H9 (cell line): ENCODE measurements at regions not wholly inside any gene's neighbourhood (a gene's known extent, or its start where the extent isn't known, plus 50 kb on each side); places are given as distances from the start of the nearest gene placed in this dataset.

Source experiments
- DNase-seq: peaks from one replicate; pipeline ENCODE4 v3.0.0-alpha.2; 2017
- H2AFZ ChIP-seq: one replicate; pipeline ENCODE4 v1.6.1; 2013; ENCODE audit warnings: mild to moderate bottlenecking, low read length, control low read depth, moderate library complexity
- H2AK5ac ChIP-seq: 2 replicates; pipeline ENCODE4 v1.6.1; 2013; ENCODE audit warnings: low read length, control low read depth, mixed read lengths; ENCODE audit not compliant: insufficient read length
- H2BK120ac ChIP-seq: one replicate; pipeline ENCODE4 v1.6.1; 2013; ENCODE audit warnings: low read depth, mild to moderate bottlenecking, low read length, control low read depth, inconsistent platforms; ENCODE audit not compliant: poor library complexity, severe bottlenecking
- H2BK12ac ChIP-seq: 2 replicates; pipeline ENCODE4 v1.6.1; 2013; ENCODE audit warnings: low read length, control low read depth, mixed read lengths, low read depth; ENCODE audit not compliant: insufficient read length
- H2BK15ac ChIP-seq: 2 replicates; pipeline ENCODE4 v1.6.1; 2013; ENCODE audit warnings: low read depth, low read length, control low read depth
- H2BK20ac ChIP-seq: one replicate; pipeline ENCODE4 v1.6.1; 2013; ENCODE audit warnings: low read depth, mild to moderate bottlenecking, low read length, control low read depth, inconsistent platforms; ENCODE audit not compliant: poor library complexity, severe bottlenecking
- H2BK5ac ChIP-seq: 2 replicates; pipeline ENCODE4 v1.6.1; 2013; ENCODE audit warnings: low read length, control low read depth, mixed read lengths; ENCODE audit not compliant: insufficient read length
- H3K14ac ChIP-seq: 2 replicates; pipeline ENCODE4 v1.6.1; 2013; ENCODE audit warnings: low read length, control low read depth; ENCODE audit not compliant: insufficient read depth
- H3K18ac ChIP-seq: 2 replicates; pipeline ENCODE4 v1.6.1; 2013; ENCODE audit warnings: low read depth, mild to moderate bottlenecking, mixed read lengths, low read length, control low read depth; ENCODE audit not compliant: insufficient read length
- H3K23ac ChIP-seq: 2 replicates; pipeline ENCODE4 v1.6.1; 2013; ENCODE audit warnings: low read length, control low read depth, mixed read lengths, low read depth; ENCODE audit not compliant: insufficient read length
- H3K23me2 ChIP-seq: 2 replicates; pipeline ENCODE4 v1.6.1; 2013; ENCODE audit warnings: low read depth, mild to moderate bottlenecking, mixed read lengths, low read length, control low read depth; ENCODE audit not compliant: insufficient read length, poor library complexity, severe bottlenecking
- H3K27ac ChIP-seq: 2 replicates; pipeline ENCODE4 v1.5.1; 2013; ENCODE audit warnings: low read length, control low read depth, mixed read lengths, low read depth; ENCODE audit not compliant: insufficient read length
- H3K27me3 ChIP-seq: 2 replicates; pipeline ENCODE4 v1.6.1; 2013; ENCODE audit warnings: low read length, control low read depth, inconsistent platforms; ENCODE audit not compliant: insufficient read depth
- H3K4ac ChIP-seq: 2 replicates; pipeline ENCODE4 v1.6.1; 2013; ENCODE audit warnings: low read depth, mild to moderate bottlenecking, control low read depth, inconsistent platforms, low read length, moderate library complexity
- H3K4me1 ChIP-seq: 2 replicates; pipeline ENCODE4 v1.6.1; 2013; ENCODE audit warnings: low read length, control low read depth, inconsistent platforms; ENCODE audit not compliant: insufficient read depth
- H3K4me2 ChIP-seq: 2 replicates; pipeline ENCODE4 v1.6.1; 2013; ENCODE audit warnings: low read length, control low read depth, mixed read lengths; ENCODE audit not compliant: insufficient read length, insufficient read depth
- H3K56ac ChIP-seq: 2 replicates; pipeline ENCODE4 v1.6.1; 2013; ENCODE audit warnings: low read depth, mild to moderate bottlenecking, mixed read lengths, low read length, control low read depth; ENCODE audit not compliant: insufficient read length
- H3K79me1 ChIP-seq: 2 replicates; pipeline ENCODE4 v1.6.1; 2013; ENCODE audit warnings: low read depth, mild to moderate bottlenecking, moderate library complexity, low read length, control low read depth, inconsistent platforms; ENCODE audit not compliant: insufficient read depth, poor library complexity, severe bottlenecking
- H3K79me2 ChIP-seq: 2 replicates; pipeline ENCODE4 v1.6.1; 2013; ENCODE audit warnings: low read length, control low read depth, inconsistent platforms; ENCODE audit not compliant: insufficient read depth
- H3K9ac ChIP-seq: 2 replicates; pipeline ENCODE4 v1.6.1; 2013; ENCODE audit warnings: low read length, control low read depth, mixed read lengths; ENCODE audit not compliant: insufficient read length; ENCODE audit errors: extremely low read depth
- H3K9me3 ChIP-seq: one replicate; pipeline ENCODE4 v1.6.1; 2013; ENCODE audit warnings: low read depth, low read length, inconsistent platforms; ENCODE audit not compliant: control insufficient read depth
- H3T11ph ChIP-seq: one replicate; pipeline ENCODE4 v1.6.1; 2013; ENCODE audit warnings: mild to moderate bottlenecking, low read length, control low read depth, inconsistent platforms
- H4K20me1 ChIP-seq: one replicate; pipeline ENCODE4 v1.6.1; 2013; ENCODE audit not compliant: control insufficient read depth, insufficient read length, insufficient read depth
- H4K5ac ChIP-seq: 2 replicates; pipeline ENCODE4 v1.6.1; 2013; ENCODE audit warnings: low read depth, mild to moderate bottlenecking, mixed read lengths, low read length, control low read depth; ENCODE audit not compliant: insufficient read length
- H4K8ac ChIP-seq: replicated peaks from 2 replicates; pipeline ENCODE4 v1.6.1; 2013; ENCODE audit warnings: low read length, control low read depth, mixed read lengths, low read depth; ENCODE audit not compliant: insufficient read length
- H4K91ac ChIP-seq: 2 replicates; pipeline ENCODE4 v1.6.1; 2013; ENCODE audit warnings: low read depth, mild to moderate bottlenecking, moderate library complexity, mixed read lengths, low read length, control low read depth; ENCODE audit not compliant: insufficient read length
- H3K27ac Mint-ChIP-seq, 3 experiments: 2 replicates in 2 of 3; 3 replicates in 1 of 3; pipeline ENCODE4 v1.8.0; 2020 to 2021; ENCODE audit warnings: mixed read lengths in 3 of 3, mild to moderate bottlenecking in 1 of 3, moderate library complexity in 1 of 3
- H3K27me3 Mint-ChIP-seq: 2 replicates; pipeline ENCODE4 v1.8.0; 2021; ENCODE audit warnings: low read depth, mild to moderate bottlenecking, moderate library complexity, mixed read lengths
- H3K36me3 Mint-ChIP-seq, 3 experiments: 2 replicates in 2 of 3; 3 replicates in 1 of 3; pipeline ENCODE4 v1.8.0; 2020 to 2021; ENCODE audit warnings: low read depth in 3 of 3, mixed read lengths in 3 of 3; ENCODE audit not compliant: insufficient read depth in 1 of 3
- H3K4me1 Mint-ChIP-seq, 2 experiments: 2 replicates each; pipeline ENCODE4 v1.8.0; 2020; ENCODE audit warnings: mixed read lengths in 2 of 2
- H3K4me3 Mint-ChIP-seq, 2 experiments: 2 replicates in 1 of 2; 3 replicates in 1 of 2; pipeline ENCODE4 v1.8.0; 2020 to 2021; ENCODE audit warnings: mild to moderate bottlenecking in 2 of 2, mixed read lengths in 2 of 2, moderate library complexity in 1 of 2
- H3K9me3 Mint-ChIP-seq, 2 experiments: 2 replicates in 1 of 2; 3 replicates in 1 of 2; pipeline ENCODE4 v1.8.0; 2020; ENCODE audit warnings: mild to moderate bottlenecking in 2 of 2, mixed read lengths in 2 of 2, moderate library complexity in 1 of 2
- WGBS: extraction: QIAGEN DNeasy Blood & Tissue Kit; methylation state at CpG from one replicate; pipeline ENCODE4 v1.1.7; 2013; ENCODE audit warnings: missing lambda C conversion rate, low lambda C conversion rate, mixed read lengths; ENCODE audit not compliant: insufficient read length; ENCODE audit errors: extremely low coverage; 5-methylcytosine and 5-hydroxymethylcytosine counted together
- TF ChIP-seq, protein P1 (sequence below): fragments of 200-600 bp; sonication (generic); conservative IDR thresholded peaks from 3 replicates; pipeline ENCODE4 v1.8.0; 2021; ENCODE audit warnings: antibody characterized with exemption, mild to moderate bottlenecking

DNA sequence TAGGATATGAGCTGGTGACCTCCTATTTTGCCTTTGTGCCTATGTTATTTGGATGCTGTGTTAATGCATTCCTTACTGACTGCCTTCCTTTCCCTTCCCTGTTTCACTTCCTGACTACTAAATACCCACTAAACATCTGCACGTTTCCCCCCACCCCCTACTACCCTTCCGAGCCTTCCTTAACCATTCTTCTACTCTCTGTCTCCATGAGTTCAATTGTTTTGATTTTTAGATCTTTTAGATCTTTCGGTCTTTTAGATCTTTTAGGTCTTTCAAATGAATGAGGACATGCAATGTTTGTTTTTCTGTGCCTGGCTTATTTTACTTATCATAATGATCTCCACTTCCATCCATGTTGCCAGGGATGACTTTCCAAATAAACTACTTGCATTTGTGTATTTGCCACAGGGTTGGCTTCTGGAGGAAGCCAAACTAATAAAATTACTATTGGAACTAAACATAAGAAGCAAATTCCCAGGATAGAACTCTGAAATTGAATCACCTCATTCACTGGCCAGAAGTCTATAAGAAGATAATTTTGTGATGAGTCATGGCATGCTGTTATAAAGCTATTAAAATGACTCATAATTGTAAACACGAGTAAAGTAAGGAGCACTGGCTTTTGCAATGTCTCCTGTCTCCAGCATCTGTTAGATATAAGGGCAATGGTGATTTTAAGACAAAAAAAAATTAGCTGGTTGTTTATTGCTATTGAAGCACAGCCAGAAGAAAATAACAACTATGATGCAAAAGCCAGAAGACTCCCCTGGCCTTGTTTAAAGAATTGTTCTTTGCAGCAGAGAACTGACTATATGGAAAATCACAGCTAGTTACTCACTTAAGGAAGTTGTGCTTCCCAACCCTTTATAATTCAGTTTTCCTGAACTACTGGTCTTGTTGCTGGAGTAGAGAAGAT is 586.3 kb downstream of the LRFN5 start:
- H3K36me3 Mint-ChIP-seq = no peaks in the 10 kb centered on the region
- Histone ChIP-seq H2BK20ac (no peak overlapping the region), H4K91ac (no peak overlapping the region), H2BK120ac (no peak overlapping the region), H3K9ac (no peak overlapping the region), H4K8ac (no peak overlapping the region), H4K5ac (no peak overlapping the region), H3K23me2 (no peaks in the 10 kb centered on the region), H2AFZ (no peak overlapping the region), H3K4me1 (no peaks in the 10 kb centered on the region; the same call in 1 of the 2 replicates), H2BK12ac (no peak overlapping the region), H3K18ac (no peak overlapping the region), H3K23ac (no peak overlapping the region), H3K79me1 (no peaks in the 10 kb centered on the region), H2BK15ac (no peak overlapping the region), H2AK5ac (no peak overlapping the region), H3K27ac (no peak overlapping the region), H3K4me2 (no peak overlapping the region), H3K14ac (no peak overlapping the region), H3K9me3 (no peaks in the 10 kb centered on the region), H3T11ph (no peak overlapping the region), H3K27me3 (no peaks in the 10 kb centered on the region), H3K4ac (no peak overlapping the region), H2BK5ac (no peak overlapping the region), H3K79me2 (no peaks in the 10 kb centered on the region), H4K20me1 (no peaks in the 10 kb centered on the region), H3K56ac (no peak overlapping the region)
- TF ChIP-seq, protein P1, sequence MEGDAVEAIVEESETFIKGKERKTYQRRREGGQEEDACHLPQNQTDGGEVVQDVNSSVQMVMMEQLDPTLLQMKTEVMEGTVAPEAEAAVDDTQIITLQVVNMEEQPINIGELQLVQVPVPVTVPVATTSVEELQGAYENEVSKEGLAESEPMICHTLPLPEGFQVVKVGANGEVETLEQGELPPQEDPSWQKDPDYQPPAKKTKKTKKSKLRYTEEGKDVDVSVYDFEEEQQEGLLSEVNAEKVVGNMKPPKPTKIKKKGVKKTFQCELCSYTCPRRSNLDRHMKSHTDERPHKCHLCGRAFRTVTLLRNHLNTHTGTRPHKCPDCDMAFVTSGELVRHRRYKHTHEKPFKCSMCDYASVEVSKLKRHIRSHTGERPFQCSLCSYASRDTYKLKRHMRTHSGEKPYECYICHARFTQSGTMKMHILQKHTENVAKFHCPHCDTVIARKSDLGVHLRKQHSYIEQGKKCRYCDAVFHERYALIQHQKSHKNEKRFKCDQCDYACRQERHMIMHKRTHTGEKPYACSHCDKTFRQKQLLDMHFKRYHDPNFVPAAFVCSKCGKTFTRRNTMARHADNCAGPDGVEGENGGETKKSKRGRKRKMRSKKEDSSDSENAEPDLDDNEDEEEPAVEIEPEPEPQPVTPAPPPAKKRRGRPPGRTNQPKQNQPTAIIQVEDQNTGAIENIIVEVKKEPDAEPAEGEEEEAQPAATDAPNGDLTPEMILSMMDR = no peak
- no peak for DNase-seq
- H3K4me3 Mint-ChIP-seq = no peak overlapping the region
- H3K27ac Mint-ChIP-seq = no peak overlapping the region
- WGBS = no CpG with 5 or more reads among the region's 4 CpGs
- peaks cover 3 to 5% of the 10 kb centered on the region in 2 experiments; a peak in 3 of 4 replicates for H3K4me1 Mint-ChIP-seq
- no peaks in the 10 kb centered on the region for H3K27me3 Mint-ChIP-seq
- H3K9me3 Mint-ChIP-seq = no peaks in the 10 kb centered on the region
